Activated T-cell treated with anti-CD3 and anti-CD28 coated beads for 24 hours (primary cell): ENCODE measurements at regions not wholly inside any gene's neighbourhood (a gene's known extent, or its start where the extent isn't known, plus 50 kb on each side); places are given as distances from the start of the nearest gene placed in this dataset.
A peak's percentile ranks its signal among the peaks of the same experiment; 100 is the strongest.

Experiments
- DNase-seq: peaks from one replicate; pipeline ENCODE4 v3.0.0-alpha.2; 2020; ENCODE audit warnings: low read depth

- no peak for DNase-seq
Measured at GRCh38 chr6:14844411-14844810, 401.5 kb upstream of the JARID2 start.

DNA sequence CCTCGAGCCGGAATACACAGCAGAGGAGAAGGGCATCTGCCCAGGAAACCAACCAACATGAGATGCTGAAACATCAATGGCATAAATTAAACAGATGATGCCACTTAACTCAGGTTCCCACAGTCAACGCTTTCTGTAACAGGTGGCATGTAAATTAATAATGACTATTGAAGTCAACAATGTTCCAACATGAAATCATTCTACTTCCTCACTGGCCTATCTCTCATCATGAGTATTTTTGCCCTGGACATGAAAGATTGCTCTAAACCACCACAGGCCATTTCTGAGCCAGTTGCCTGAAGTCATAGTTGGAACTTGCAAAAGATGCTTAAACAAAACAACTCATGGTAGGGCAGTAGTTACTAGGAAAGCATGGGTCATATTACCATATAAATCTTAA lies 397.9 kb upstream of the JARID2 start:
- no peak for DNase-seq

DNA sequence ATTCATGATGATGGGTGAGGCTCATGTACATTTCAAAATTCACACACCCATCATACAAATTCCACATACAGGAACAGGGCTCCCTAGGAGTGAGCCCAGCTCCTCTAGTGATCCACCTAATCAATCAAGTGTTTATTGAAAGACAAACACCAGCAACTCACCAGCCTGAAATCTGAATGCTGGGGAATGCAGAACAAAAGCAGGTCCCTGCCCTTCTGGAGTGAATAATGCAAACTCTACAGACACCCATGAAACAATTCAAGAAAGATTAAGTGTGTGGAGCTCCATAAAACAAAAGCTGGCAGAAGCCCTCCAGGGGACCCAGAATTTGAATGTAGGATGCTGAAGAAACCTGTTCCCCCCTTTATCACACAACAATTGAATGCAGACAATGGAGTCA lies 396.7 kb upstream of the JARID2 start:
- DNase-seq: no peak

DNA sequence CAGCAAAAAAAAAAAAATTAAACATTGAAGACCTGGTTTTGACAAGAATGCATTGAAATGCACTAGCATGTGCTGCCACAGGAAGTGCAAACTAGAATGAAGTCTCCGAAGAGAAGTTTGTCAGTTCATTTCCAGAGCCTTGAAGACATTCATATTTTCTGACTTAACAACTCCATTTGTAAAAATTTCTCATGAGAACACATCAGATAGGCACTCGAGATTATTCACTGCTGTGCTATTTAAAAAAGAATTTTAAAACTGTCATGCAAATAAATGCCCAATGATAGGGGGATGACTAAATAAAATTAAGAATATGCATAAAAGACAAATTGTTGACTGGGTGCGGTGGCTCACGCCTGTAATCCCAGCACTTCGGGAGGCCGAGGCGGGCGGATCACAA lies 394.6 kb upstream of the JARID2 start:
- no peak for DNase-seq

DNA sequence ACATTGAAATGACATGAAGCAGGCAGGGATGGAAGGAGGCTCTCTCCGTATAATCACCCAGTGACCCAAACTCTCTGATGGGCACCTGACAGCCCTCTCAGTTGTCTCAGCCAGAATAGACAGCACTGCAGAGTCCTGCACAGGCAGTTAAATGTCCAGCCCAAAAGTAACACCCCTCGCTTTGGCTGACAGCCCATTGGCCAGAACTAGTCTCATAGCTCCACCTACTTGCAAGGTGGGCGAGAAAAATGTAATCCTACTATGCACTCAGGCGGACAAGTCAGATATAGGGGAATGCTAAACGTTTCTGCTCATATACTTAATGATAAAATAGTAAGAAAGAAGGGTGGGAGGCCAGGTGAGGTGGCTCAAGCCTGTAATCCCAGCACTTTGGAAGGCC lies 393.5 kb upstream of the JARID2 start:
- DNase-seq: no peak

DNA sequence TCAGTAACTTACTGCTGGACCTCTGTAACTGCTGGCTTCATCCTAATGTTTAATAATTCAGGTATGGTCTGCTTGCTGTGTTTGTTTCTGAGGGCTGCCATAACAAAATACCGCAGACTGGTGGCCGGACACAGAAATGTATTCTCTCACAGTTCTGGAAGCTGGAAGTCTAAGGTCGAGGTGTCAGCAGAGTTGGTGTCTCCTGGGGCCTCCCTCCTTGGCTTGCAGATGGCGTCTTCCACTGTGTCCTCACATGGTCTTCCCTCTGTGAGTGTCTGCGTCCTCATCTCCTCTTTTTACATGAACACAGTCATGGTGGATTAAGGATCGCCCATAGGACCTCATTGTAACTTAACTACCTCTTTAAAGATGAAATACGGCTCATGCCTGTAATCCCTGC lies 389.7 kb upstream of the JARID2 start:
- no peak for DNase-seq

DNA sequence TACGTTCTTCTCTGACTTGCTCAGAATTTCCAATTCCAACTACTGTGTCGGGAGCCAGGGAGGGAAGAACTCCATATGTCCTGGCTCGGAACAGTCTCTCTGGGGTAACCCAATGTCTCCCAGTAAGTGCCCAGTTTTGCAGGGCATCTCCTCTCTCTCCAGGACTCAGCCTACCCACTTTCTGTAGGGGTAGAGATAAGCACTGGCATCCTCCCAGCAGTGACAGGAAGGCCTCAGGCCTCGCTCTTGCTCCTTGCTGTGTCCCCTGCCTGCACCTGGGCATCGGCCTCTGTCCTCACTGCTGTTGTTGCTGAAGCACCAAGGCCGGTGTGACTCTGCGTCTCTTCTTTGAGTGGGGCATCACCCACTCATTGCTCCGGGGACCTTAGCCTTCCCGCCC lies 388.9 kb upstream of the JARID2 start:
- DNase-seq: no peak

GRCh38 chr6:14857501-14857900 lies 388.4 kb upstream of the JARID2 start:
- peak; percentile 72 for DNase-seq

DNA sequence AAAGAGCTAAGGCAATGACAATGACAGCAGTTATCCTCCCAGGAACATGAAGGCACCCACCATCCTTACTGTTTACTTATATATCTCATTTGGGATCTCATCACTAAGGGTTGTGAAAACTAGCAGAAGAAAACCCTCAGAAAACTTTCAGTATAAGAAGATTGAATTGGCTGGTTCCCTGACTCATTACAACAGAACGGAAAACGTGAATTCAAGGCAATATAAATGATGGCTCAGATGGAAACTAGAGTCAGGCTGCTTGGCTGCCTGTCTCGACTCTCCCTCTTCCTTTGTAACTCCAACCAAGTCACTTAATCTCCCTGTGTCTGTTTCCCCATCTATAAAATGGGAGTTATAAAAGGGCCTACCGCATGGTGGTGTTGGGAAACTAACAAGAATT lies 387.1 kb upstream of the JARID2 start:
- peak; percentile 16 for DNase-seq

- no peak for DNase-seq
Measured at GRCh38 chr6:14860774-14861173, 385.1 kb upstream of the JARID2 start.

DNA sequence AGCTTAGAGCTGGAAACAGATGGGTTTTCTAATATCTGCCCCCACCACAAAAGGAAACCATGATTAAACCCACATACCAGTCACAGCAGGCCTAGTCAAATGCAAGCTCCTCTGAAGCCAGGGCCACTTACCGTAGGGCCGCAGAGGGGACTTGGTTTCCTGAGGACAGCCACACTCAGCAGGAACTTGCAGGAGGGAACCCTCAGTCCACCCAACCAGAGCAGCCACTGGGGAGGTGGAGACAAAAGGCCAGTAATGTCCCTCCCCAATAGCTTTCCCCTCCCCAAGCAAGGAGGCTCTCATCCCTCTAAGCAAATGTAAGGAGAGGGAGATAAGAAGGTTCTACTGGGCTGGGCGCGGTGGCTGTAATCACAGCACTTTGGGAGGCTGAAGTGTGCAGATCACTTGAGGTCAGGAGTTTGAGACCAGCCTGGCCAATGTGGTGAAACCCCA lies 384.4 kb upstream of the JARID2 start:
- DNase-seq: no peak

DNA sequence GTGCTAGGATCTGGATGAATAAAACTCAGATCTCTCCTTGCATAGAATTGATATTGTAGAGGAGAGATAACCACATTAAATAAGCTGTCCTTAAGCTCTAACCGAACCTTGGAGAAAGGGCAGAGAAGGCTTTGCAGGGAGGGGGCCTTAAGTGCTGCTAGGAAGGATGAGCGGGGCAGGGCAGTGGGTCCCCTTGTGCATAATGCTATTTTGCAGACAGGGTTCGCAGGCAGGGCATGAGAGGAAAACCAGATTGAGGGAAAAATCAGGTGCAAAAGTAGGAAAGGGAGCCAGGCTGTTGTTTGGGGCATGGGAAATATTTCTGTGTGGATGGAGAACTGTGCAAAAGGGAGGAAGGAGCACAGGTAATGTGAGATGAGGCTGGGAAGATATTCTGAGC lies 383.0 kb upstream of the JARID2 start:
- DNase-seq: no peak

DNA sequence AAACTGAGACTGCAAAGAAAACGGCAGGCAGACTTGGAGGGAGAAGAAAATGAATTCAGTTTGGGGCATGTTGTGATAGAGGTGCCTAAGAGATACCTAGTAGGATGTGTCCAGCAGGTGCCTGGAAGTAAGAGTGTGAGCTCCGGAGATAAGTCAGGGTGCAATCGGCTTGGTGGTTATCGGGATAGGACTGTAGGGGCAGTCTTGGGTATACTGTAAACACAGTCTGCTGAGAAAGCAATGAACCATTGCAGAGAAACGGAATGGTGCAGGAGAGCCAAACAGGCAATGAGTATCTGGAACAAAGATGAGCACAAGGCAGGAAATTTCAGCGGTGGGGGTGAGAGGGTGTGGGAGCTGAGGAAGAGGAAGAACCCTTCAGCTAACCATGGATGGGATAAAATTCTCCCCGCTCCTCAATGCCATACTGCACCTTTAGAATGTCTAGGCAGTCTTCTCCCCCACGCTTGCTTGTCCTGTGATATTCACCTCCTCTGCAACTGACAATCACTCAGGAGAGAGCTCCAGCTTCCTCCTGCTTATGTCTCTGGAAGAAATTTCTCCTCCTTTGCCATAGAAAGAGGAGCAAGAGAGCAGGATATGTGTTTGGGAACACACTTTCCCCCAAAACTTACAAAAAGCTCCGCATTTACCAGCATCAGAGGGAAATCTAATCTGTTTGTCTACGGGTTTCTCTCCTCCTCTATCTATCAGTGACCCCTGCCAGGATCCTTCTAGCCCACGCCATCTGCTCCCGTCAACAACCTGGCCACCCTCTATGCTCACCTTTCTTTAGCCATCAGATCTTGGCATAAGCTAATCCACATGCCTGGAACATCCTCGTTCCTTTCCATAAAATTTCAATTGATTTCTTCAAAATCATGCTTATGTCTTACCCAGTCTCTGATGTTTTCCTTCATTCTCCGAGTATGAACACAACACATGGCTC lies 381.7 kb upstream of the JARID2 start:
- DNase-seq: no peak

DNA sequence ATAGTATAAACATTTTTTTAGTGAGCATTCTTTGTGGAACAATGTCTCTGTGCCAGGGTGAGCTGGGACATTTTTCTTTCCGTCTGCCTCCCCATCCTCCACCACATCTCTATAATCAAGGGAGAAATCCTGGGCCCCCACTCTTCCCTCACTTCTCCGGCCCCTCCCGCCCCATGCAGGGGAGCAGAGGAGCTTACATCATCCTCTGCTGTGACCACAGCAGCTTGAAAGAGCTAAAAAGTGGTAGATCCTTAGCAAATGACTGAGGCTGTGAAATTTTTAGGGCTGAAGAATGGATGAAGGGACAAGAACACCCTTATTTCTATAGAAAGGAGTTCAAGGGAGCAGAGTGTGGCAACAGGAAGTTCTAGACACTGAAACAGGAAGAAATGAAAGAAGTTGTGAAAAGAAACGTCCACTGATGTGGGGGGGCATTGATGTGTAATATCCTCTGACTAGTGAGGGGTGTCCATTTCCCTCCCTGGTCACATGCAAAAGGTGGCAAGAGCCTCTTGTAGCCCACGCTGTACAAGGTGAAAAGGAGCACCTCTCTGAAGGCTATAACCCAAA lies 380.3 kb upstream of the JARID2 start:
- DNase-seq: no peak

GRCh38 chr6:14867802-14868201 lies 378.1 kb upstream of the JARID2 start:
- no peak for DNase-seq

DNA sequence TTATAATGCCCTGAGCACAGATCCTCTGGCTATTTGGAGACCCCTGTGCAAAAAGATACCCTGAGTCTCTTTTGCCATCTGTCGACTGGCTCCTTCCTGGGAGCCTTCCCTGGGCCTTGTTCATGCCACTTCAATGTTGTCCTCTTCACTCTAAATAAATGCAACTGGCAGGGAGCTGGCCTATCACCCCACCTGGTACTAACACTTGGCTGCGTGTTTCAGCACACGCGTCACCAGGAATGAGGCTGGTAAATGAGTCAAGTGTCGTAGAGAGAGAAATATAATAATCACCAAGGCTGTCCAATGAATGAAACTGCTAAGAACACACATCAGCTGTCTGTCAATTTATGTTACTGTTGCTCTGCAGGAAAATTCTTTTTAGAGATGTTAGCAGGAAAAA lies 374.6 kb upstream of the JARID2 start:
- DNase-seq: no peak

DNA sequence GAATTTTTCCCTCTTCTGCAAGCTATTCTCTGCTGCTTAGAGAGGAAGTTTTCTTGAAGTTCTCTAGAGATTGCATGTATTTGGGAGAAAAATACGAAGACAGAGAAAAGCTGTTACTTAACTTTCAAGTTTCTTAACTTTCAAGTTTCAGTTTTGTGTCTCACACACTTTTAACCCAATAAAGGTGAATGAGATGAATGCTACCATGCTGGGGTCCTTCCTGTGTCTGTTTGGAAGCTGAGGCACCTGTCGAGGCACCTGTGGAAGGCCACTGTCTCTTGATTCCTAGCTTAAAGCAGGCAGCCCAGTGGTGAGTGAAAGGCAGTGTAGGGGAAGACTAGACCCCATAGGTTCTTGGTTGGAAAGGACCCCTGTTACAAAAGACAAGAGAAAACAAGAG lies 372.8 kb upstream of the JARID2 start:
- no peak for DNase-seq

DNA sequence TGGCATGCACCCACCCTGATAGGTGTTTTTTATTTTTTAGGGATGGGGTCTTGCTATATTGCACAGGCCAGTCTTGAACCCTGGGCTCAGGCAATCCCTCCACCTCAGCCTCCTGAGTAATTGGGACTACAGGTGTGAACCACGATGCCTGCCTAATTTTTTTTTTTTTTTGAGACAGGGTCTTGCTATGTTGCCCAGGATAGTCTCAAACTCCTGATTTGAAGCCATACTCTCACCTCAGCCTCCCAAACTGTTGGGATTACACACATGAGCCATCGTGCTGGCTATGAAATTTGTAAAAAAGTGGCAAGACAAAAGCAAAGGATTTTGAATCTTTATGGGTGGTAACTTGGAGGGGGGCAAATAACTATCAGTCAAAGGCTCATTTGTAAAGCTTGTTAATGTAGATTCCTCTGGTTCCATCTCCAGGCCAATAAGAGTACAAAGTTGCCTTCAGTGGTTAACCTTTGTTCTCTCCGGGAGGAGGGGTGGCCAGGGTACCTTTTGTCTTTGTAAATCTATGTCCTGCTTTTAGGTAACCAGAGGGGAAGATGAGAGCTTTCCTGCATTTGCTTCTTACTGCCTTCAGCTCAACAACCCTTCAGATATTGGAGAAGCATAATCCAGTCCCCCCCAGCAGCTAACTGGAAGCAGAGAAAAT lies 372.0 kb upstream of the JARID2 start:
- DNase-seq: no peak

- DNase-seq: no peak
Measured at GRCh38 chr6:14874975-14875480, 370.8 kb upstream of the JARID2 start.

GRCh38 chr6:14875481-14876063 lies 370.3 kb upstream of the JARID2 start:
- DNase-seq: peak; percentile 32

DNA sequence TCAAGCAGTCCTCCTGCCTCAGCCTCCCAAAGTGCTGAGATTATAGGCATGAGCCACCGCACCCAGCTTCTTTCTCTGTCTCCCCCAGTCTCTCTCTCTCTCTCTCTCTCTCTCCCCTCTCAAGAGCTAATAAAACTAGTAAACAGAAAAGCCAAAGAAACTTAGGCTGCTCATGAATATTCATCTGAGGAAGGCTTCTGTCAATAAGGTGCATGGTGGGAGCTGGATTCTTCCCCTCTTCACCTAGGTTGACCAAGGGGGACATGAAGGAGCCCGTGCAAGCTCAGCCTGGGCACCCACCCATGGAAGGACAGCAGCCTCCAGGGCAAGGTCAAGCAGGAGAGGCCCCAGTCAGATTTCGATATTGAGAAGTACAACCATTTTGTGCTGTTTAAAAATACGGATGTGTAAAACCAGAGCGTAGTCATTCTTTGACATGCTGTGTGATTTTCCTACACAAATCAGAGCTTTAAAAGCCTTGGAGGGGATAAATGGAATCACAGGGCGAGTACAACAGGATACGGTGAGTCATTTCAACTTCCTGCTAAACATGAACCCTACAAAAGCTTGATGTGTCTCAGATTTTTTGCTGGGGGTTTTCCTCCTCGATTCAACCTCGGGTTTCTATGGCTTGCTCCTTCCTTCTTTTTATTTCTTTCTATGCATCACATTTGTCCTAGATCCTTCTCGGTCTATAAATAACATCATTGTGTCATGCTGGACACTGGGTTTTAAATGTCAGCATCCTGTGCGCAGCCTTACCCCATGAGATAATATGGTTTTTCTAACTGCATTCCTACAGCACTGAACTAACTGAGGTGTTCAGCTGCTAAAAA lies 368.9 kb upstream of the JARID2 start:
- peak; percentile 22 for DNase-seq

DNA sequence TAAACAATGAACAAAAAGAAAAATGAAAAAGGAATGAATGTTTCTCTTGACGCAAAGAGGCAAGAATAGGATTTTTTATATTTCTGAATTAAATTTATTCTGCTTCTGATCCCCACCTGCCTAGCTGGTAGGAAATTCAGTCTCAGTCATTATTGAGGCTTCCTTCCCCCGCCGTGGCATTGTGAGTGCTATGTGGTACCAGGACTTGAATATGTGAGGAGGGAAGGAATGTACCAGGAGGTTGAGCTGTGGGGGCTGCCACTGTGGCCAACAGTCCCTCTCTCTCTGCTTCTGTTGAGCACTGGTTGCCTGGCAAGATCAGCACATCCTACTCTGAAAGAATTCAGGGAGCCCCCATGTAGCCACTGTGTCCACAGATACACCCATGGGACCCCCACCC lies 368.1 kb upstream of the JARID2 start:
- DNase-seq: no peak
